ENCODE measurements at regions not wholly inside any gene's neighbourhood (a gene's known extent, or its start where the extent isn't known, plus 50 kb on each side); places are given as distances from the start of the nearest gene placed in this dataset.
A peak's percentile ranks its signal among the peaks of the same experiment; 100 is the strongest.

DNA sequence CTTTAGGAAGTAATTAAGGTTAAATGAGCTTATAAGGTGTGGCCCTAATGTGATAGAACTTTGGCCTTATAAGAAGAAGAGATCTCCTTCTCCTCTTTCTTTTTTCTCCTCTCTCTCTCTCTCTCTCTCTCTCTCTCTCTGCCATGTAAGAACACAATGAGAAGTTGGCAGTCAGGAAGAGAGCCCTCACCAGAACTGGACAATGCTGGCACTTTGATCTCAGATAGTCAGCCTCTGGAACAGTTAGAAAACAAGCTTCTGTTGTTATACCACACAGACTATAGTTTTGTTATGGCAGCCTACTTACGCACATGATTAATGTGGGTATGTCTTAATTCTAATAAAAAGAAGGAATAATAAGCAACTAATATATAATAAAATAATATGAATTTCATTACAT is 444.2 kb upstream of the LRRC7 start:
- FAIRE-seq = no peak
- H3K9me3 ChIP-seq (ENCODE audit: control insufficient read depth in 2 of 3, insufficient read depth in 1 of 3, low read length in 3 of 3) = no peaks in the 10 kb centered on the region
- intact Hi-C loops (cut with DNase I) = no loop called here

DNA sequence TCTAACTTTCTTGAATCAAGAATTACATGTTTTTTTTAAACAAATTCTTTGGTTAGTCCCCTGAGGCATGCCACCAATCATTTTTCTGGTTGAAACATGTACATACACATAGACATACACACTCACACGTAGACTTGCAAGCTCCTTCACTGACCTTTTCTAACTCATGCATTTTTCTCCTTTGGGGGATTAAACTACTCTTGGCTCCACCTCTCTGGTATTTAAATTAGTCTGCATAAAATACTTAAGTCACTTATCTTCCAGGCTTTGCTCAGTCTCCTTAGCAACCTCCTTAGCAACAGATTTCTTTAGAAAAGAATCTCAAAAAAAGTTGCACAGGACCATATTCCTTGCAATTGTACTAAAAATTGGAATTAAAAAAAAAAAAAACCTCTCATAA is 440.9 kb upstream of the LRRC7 start:
- no peak for FAIRE-seq
- no peak overlapping the region for H3K9ac ChIP-seq (ENCODE audit: low read length in 3 of 3)
- no peaks in the 10 kb centered on the region for H3K36me3 ChIP-seq (ENCODE audit: control insufficient read depth in 2 of 3, insufficient read depth in 3 of 3, low read length in 3 of 3)
- H3K4me3 ChIP-seq (ENCODE audit: low read length in 3 of 3) = no peak overlapping the region
- peaks cover 0 to 2% (median 0%) of the 10 kb centered on the region in 3 donors for H3K4me1 ChIP-seq (ENCODE audit: control insufficient read depth in 2 of 3, insufficient read depth in 2 of 3, low read depth in 1 of 3, low read length in 3 of 3)
- TF ChIP-seq, protein P1, sequence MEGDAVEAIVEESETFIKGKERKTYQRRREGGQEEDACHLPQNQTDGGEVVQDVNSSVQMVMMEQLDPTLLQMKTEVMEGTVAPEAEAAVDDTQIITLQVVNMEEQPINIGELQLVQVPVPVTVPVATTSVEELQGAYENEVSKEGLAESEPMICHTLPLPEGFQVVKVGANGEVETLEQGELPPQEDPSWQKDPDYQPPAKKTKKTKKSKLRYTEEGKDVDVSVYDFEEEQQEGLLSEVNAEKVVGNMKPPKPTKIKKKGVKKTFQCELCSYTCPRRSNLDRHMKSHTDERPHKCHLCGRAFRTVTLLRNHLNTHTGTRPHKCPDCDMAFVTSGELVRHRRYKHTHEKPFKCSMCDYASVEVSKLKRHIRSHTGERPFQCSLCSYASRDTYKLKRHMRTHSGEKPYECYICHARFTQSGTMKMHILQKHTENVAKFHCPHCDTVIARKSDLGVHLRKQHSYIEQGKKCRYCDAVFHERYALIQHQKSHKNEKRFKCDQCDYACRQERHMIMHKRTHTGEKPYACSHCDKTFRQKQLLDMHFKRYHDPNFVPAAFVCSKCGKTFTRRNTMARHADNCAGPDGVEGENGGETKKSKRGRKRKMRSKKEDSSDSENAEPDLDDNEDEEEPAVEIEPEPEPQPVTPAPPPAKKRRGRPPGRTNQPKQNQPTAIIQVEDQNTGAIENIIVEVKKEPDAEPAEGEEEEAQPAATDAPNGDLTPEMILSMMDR (IDR thresholded peaks at IDR 0.05; ENCODE audit: borderline replicate concordance, extremely low read depth, insufficient read depth) = no peak
- H3K27me3 ChIP-seq (ENCODE audit: control insufficient read depth, insufficient read depth, low read length) = no peaks in the 10 kb centered on the region
- peak in 2 of 5 donors; percentile 16 to 36 for DNase-seq
- no peak overlapping the region for H3K27ac ChIP-seq (ENCODE audit: low read depth in 2 of 2, low read length in 2 of 2)
- intact Hi-C loops (cut with DNase I) = no loop called here
- no peaks in the 10 kb centered on the region for H3K9me3 ChIP-seq (ENCODE audit: control insufficient read depth in 2 of 3, insufficient read depth in 1 of 3, low read length in 3 of 3)

More for the DNA sequence above, 444.2 kb upstream of the LRRC7 start:
- Histone ChIP-seq H3K4me1 (ENCODE audit: control insufficient read depth in 2 of 3, insufficient read depth in 2 of 3, low read depth in 1 of 3, low read length in 3 of 3) (peaks cover 0 to 2% (median 0%) of the 10 kb centered on the region in 3 donors), H3K9ac (ENCODE audit: low read length in 3 of 3) (no peak overlapping the region), H3K27ac (ENCODE audit: low read depth in 2 of 2, low read length in 2 of 2) (no peak overlapping the region), H3K27me3 (ENCODE audit: control insufficient read depth, insufficient read depth, low read length) (no peaks in the 10 kb centered on the region), H3K4me3 (ENCODE audit: low read length in 3 of 3) (no peak overlapping the region), H3K36me3 (ENCODE audit: control insufficient read depth in 2 of 3, insufficient read depth in 3 of 3, low read length in 3 of 3) (no peaks in the 10 kb centered on the region)
- DNase-seq = no peak
- TF ChIP-seq, protein P1 (IDR thresholded peaks at IDR 0.05; ENCODE audit: borderline replicate concordance, extremely low read depth, insufficient read depth) = no peak

DNA sequence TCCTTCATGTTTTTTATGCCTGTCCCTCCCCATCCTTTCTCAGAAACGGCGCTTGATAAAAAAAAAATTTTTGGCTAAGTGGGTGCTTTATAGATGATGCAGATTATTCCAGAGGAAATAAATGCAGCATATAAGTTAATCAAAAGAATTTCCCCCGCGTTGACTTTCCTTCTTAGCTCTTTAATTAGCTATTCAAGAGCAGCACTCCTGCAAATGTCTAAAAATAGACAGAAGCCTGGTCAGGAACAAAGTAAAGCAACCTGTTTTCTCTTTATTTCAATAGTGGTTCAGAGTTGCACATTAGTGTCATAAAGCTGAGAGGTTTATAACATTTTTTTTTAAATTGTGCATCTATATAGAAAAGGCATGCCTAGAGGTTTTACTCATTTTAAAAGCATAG is 439.5 kb upstream of the LRRC7 start:
- Histone ChIP-seq H3K27ac (ENCODE audit: low read depth in 2 of 2, low read length in 2 of 2) (no peak overlapping the region), H3K36me3 (ENCODE audit: control insufficient read depth in 2 of 3, insufficient read depth in 3 of 3, low read length in 3 of 3) (no peaks in the 10 kb centered on the region), H3K27me3 (ENCODE audit: control insufficient read depth, insufficient read depth, low read length) (no peaks in the 10 kb centered on the region), H3K9me3 (ENCODE audit: control insufficient read depth in 2 of 3, insufficient read depth in 1 of 3, low read length in 3 of 3) (no peaks in the 10 kb centered on the region), H3K9ac (ENCODE audit: low read length in 3 of 3) (no peak overlapping the region), H3K4me3 (ENCODE audit: low read length in 3 of 3) (no peak overlapping the region), H3K4me1 (ENCODE audit: control insufficient read depth in 2 of 3, insufficient read depth in 2 of 3, low read depth in 1 of 3, low read length in 3 of 3) (peaks cover 0 to 2% (median 0%) of the 10 kb centered on the region in 3 donors)
- TF ChIP-seq, protein P1 (IDR thresholded peaks at IDR 0.05; ENCODE audit: borderline replicate concordance, extremely low read depth, insufficient read depth) = no peak
- FAIRE-seq (no peak), DNase-seq (no peak)
- intact Hi-C loops (cut with DNase I) = no loop called here

DNA sequence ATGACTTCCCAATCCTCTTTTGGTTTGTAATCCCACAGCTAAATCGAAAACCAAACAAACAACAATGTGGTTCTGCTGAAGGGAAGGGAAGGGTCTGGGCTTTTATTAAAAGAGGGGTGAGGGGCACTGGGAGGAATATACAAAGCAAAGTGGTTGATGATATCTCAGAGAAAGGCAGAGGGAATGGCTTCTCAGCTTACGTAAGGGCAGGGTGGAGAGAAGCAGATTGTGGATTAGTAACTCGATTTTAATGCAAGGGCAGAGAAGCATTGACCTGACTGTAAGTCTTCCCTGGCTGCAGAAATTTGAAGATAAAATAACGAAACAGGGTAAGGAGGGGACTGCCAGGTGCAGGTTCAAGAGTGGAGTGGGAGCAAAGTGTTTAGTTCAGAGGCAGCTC is 438.2 kb upstream of the LRRC7 start:
- H3K27ac ChIP-seq (ENCODE audit: low read depth in 2 of 2, low read length in 2 of 2) = no peak overlapping the region
- peaks cover 0 to 2% (median 0%) of the 10 kb centered on the region in 3 donors for H3K4me1 ChIP-seq (ENCODE audit: control insufficient read depth in 2 of 3, insufficient read depth in 2 of 3, low read depth in 1 of 3, low read length in 3 of 3)
- H3K9ac ChIP-seq (ENCODE audit: low read length in 3 of 3) = no peak overlapping the region
- DNase-seq (peak in 1 of 5 donors; percentile 17), FAIRE-seq (no peak)
- H3K36me3 ChIP-seq (ENCODE audit: control insufficient read depth in 2 of 3, insufficient read depth in 3 of 3, low read length in 3 of 3) = no peaks in the 10 kb centered on the region
- no peak overlapping the region for H3K4me3 ChIP-seq (ENCODE audit: low read length in 3 of 3)
- intact Hi-C loops (cut with DNase I) = no loop called here
- TF ChIP-seq, protein P1 (IDR thresholded peaks at IDR 0.05; ENCODE audit: borderline replicate concordance, extremely low read depth, insufficient read depth) = no peak
- no peaks in the 10 kb centered on the region for H3K9me3 ChIP-seq (ENCODE audit: control insufficient read depth in 2 of 3, insufficient read depth in 1 of 3, low read length in 3 of 3)
- no peaks in the 10 kb centered on the region for H3K27me3 ChIP-seq (ENCODE audit: control insufficient read depth, insufficient read depth, low read length)

All from kidney (tissue), 13 donors.